Body of pancreas (tissue), 4 donors: ENCODE measurements at regions not wholly inside any gene's neighbourhood (a gene's known extent, or its start where the extent isn't known, plus 50 kb on each side); places are given as distances from the start of the nearest gene placed in this dataset.
"Not testable (repeated sequence)": the region's sequence is repeated elsewhere in the genome, so short reads cannot be mapped to it uniquely, and the experiment has no call there.

Experiments used
- CTCF ChIP-seq, 7 experiments: fragments of 450-650 bp in 4 of 7; fragments of 200-600 bp in 3 of 7; sonication (generic) in 3 of 7; IDR thresholded peaks; one replicate each; pipeline ENCODE4 v1.5.1; 2016 to 2019; ENCODE audit warnings: antibody characterized with exemption in 7 of 7
- POLR2A ChIP-seq, 3 donors: fragments of 450-650 bp; IDR thresholded peaks; one replicate each; pipeline ENCODE4 v1.6.1; 2016; ENCODE audit warnings: antibody characterized with exemption in 3 of 3, mild to moderate bottlenecking in 2 of 3

GRCh38 chr13:44628826-44629225 lies 52.7 kb upstream of the TSC22D1 start:
- not testable (repeated sequence) for TF ChIP-seq CTCF, POLR2A (IDR thresholded peaks at IDR 0.05)
